HEK293 (cell line): ENCODE measurements at regions not wholly inside any gene's neighbourhood (a gene's known extent, or its start where the extent isn't known, plus 50 kb on each side); places are given as distances from the start of the nearest gene placed in this dataset.
"Not testable (repeated sequence)": the region's sequence is repeated elsewhere in the genome, so short reads cannot be mapped to it uniquely, and the experiment has no call there.

Source experiments
- CTCF ChIA-PET: fragments of 350-600 bp; formaldehyde crosslinking; extraction: SDS; loops from one replicate; lab custom pipeline; 2021; ENCODE audit warnings: antibody characterized with exemption; lab: Yijun Ruan, JAX
- POLR2A ChIA-PET: fragments of 300-600 bp; formaldehyde crosslinking; extraction: SDS; loops from one replicate; lab custom pipeline; 2020; ENCODE audit warnings: antibody characterized with exemption, inconsistent platforms; lab: Yijun Ruan, JAX
- H3K27ac ChIP-seq: fragments of 200-500 bp; sonication (Bioruptor generic); 2 replicates; pipeline ENCODE4 v1.5.1; 2014; ENCODE audit warnings: low read depth, low read length, control low read depth, inconsistent platforms; ENCODE audit errors: extremely low read depth
- H3K36me3 ChIP-seq, 2 experiments: fragments of 200-500 bp in 1 of 2; sonication (Bioruptor generic) in 1 of 2; 1 replicate in 1 of 2; 2 replicates in 1 of 2; pipeline ENCODE4 v1.5.1; 2014 to 2017; ENCODE audit warnings: inconsistent platforms in 2 of 2, low read length in 2 of 2; ENCODE audit not compliant: control insufficient read depth in 2 of 2, insufficient read depth in 1 of 2
- H3K4me1 ChIP-seq: fragments of 200-500 bp; sonication (Bioruptor generic); 2 replicates; pipeline ENCODE4 v1.5.1; 2014; ENCODE audit warnings: mild to moderate bottlenecking, low read length, inconsistent platforms; ENCODE audit not compliant: control insufficient read depth, insufficient read depth
- H3K4me3 ChIP-seq: 2 replicates; pipeline ENCODE4 v1.5.1; 2011; ENCODE audit warnings: low read depth, mild to moderate bottlenecking, control low read depth, low read length, moderate library complexity
- H3K9me3 ChIP-seq: fragments of 200-500 bp; sonication (Bioruptor generic); 2 replicates; pipeline ENCODE4 v1.5.1; 2014; ENCODE audit warnings: low read depth, low read length, inconsistent platforms; ENCODE audit not compliant: control insufficient read depth, insufficient read depth

GRCh38 chr2:90355546-90355945 is 1664.1 kb downstream of the RPIA start:
- H3K36me3 ChIP-seq, POLR2A ChIA-PET, CTCF ChIA-PET, H3K4me1 ChIP-seq, H3K4me3 ChIP-seq, H3K9me3 ChIP-seq, H3K27ac ChIP-seq: not testable (repeated sequence)

- H3K4me3 ChIP-seq, CTCF ChIA-PET, H3K9me3 ChIP-seq, H3K27ac ChIP-seq, POLR2A ChIA-PET, H3K36me3 ChIP-seq, H3K4me1 ChIP-seq: not testable (repeated sequence)
Observed at GRCh38 chr2:90359344-90359743, 1667.9 kb downstream of the RPIA start.

- H3K4me1 ChIP-seq, H3K27ac ChIP-seq, H3K4me3 ChIP-seq, H3K9me3 ChIP-seq, H3K36me3 ChIP-seq, CTCF ChIA-PET, POLR2A ChIA-PET: not testable (repeated sequence)
Observed at GRCh38 chr2:90359887-90360730, 1668.6 kb downstream of the RPIA start.

- CTCF ChIA-PET: not testable (repeated sequence)
Observed at GRCh38 chr2:90360731-90361035, 1669.2 kb downstream of the RPIA start.

More at GRCh38 chr2:90360731-90361035, 1669.2 kb downstream of the RPIA start:
- H3K4me1 ChIP-seq, H3K27ac ChIP-seq, H3K4me3 ChIP-seq, H3K9me3 ChIP-seq, H3K36me3 ChIP-seq, POLR2A ChIA-PET: not testable (repeated sequence)
